ENCODE measurements at regions not wholly inside any gene's neighbourhood (a gene's known extent, or its start where the extent isn't known, plus 50 kb on each side); places are given as distances from the start of the nearest gene placed in this dataset.

- no peak for DNase-seq (ENCODE audit: low read depth)
- no peak overlapping the region for H3K4me3 ChIP-seq (ENCODE audit: low read depth, low read length)
- no peak for TF ChIP-seq CTCF (IDR thresholded peaks at IDR 0.05; ENCODE audit: insufficient read depth, low read depth, low read length)
Observed at GRCh38 chr10:121368347-121369025, 229.8 kb downstream of the FGFR2 start.

- no peak for TF ChIP-seq CTCF (IDR thresholded peaks at IDR 0.05; ENCODE audit: insufficient read depth, low read depth, low read length)
- no peak overlapping the region for H3K4me3 ChIP-seq (ENCODE audit: low read depth, low read length)
- no peak for DNase-seq (ENCODE audit: low read depth)
Observed at GRCh38 chr10:121369616-121370015, 228.6 kb downstream of the FGFR2 start.

- no peak for TF ChIP-seq CTCF (IDR thresholded peaks at IDR 0.05; ENCODE audit: insufficient read depth, low read depth, low read length)
- no peak for DNase-seq (ENCODE audit: low read depth)
- H3K4me3 ChIP-seq (ENCODE audit: low read depth, low read length): no peak overlapping the region
Observed at GRCh38 chr10:121371836-121372235, 226.4 kb downstream of the FGFR2 start.

- DNase-seq (ENCODE audit: low read depth): no peak
- no peak for TF ChIP-seq CTCF (IDR thresholded peaks at IDR 0.05; ENCODE audit: insufficient read depth, low read depth, low read length)
- no peak overlapping the region for H3K4me3 ChIP-seq (ENCODE audit: low read depth, low read length)
Observed at GRCh38 chr10:121373411-121373810, 224.8 kb downstream of the FGFR2 start.

- no peak for DNase-seq (ENCODE audit: low read depth)
- TF ChIP-seq CTCF (IDR thresholded peaks at IDR 0.05; ENCODE audit: insufficient read depth, low read depth, low read length): no peak
- no peak overlapping the region for H3K4me3 ChIP-seq (ENCODE audit: low read depth, low read length)
Observed at GRCh38 chr10:121374121-121374520, 224.1 kb downstream of the FGFR2 start.

GRCh38 chr10:121375172-121375571 lies 223.1 kb downstream of the FGFR2 start:
- no peak for TF ChIP-seq CTCF (IDR thresholded peaks at IDR 0.05; ENCODE audit: insufficient read depth, low read depth, low read length)

GRCh38 chr10:121378251-121378801 lies 219.9 kb downstream of the FGFR2 start:
- H3K4me3 ChIP-seq (ENCODE audit: low read depth, low read length): no peak overlapping the region
- DNase-seq (ENCODE audit: low read depth): no peak
- TF ChIP-seq CTCF (IDR thresholded peaks at IDR 0.05; ENCODE audit: insufficient read depth, low read depth, low read length): no peak

More at GRCh38 chr10:121375172-121375571, 223.1 kb downstream of the FGFR2 start:
- no peak overlapping the region for H3K4me3 ChIP-seq (ENCODE audit: low read depth, low read length)
- DNase-seq (ENCODE audit: low read depth): no peak
